Keratinocyte (primary cell): ENCODE measurements at regions not wholly inside any gene's neighbourhood (a gene's known extent, or its start where the extent isn't known, plus 50 kb on each side); places are given as distances from the start of the nearest gene placed in this dataset.

Experiments
- DNase-seq: peaks from one replicate; pipeline ENCODE4 v3.0.0-alpha.2; 2011; ENCODE audit warnings: low read depth, missing footprints, low spot score
- FAIRE-seq: peaks from 2 replicates; lab custom pipeline; 2011; peaks lifted over from hg19 to GRCh38; lab: Jason Lieb, UNC
- H2AFZ ChIP-seq: 2 replicates; pipeline ENCODE4 v1.6.0; 2012; ENCODE audit warnings: low read length, control low read depth, inconsistent platforms; ENCODE audit not compliant: control insufficient read depth
- H3K27ac ChIP-seq: 2 replicates; pipeline ENCODE4 v1.5.1; 2011; ENCODE audit warnings: low read length; ENCODE audit not compliant: control insufficient read depth, insufficient read depth
- H3K27me3 ChIP-seq: 3 replicates; pipeline ENCODE4 v1.6.0; 2011; ENCODE audit warnings: low read length; ENCODE audit not compliant: control insufficient read depth, insufficient read depth; ENCODE audit errors: extremely low read depth
- H3K36me3 ChIP-seq, 2 experiments: 2 replicates in 1 of 2; 3 replicates in 1 of 2; pipeline ENCODE4 v1.5.1; 2011; ENCODE audit warnings: low read length in 2 of 2, mild to moderate bottlenecking in 1 of 2; ENCODE audit not compliant: control insufficient read depth in 2 of 2, insufficient read depth in 2 of 2; ENCODE audit errors: extremely low read depth in 1 of 2
- H3K4me1 ChIP-seq: 3 replicates; pipeline ENCODE4 v1.5.1; 2011; ENCODE audit warnings: low read length; ENCODE audit not compliant: control insufficient read depth, insufficient read depth; ENCODE audit errors: extremely low read depth
- H3K4me2 ChIP-seq: 3 replicates; pipeline ENCODE4 v1.6.0; 2011; ENCODE audit warnings: low read depth, low read length; ENCODE audit not compliant: control insufficient read depth, insufficient read depth; ENCODE audit errors: extremely low read depth
- H3K4me3 ChIP-seq, 3 experiments: fragments of 200-600 bp in 1 of 3; sonication (generic) in 1 of 3; 2 replicates in 2 of 3; 3 replicates in 1 of 3; pipeline ENCODE4 v1.5.1; 2011 to 2016; ENCODE audit warnings: low read length in 3 of 3, mild to moderate bottlenecking in 3 of 3, control low read depth in 2 of 3, inconsistent platforms in 1 of 3, low read depth in 1 of 3, mixed read lengths in 1 of 3, mixed run types in 1 of 3, moderate library complexity in 1 of 3; ENCODE audit not compliant: control insufficient read depth in 2 of 3, insufficient read depth in 2 of 3; ENCODE audit errors: extremely low read depth in 1 of 3
- H3K79me2 ChIP-seq: 2 replicates; pipeline ENCODE4 v1.6.0; 2012; ENCODE audit warnings: low read length; ENCODE audit not compliant: control insufficient read depth, insufficient read depth
- H3K9ac ChIP-seq: 3 replicates; pipeline ENCODE4 v1.6.0; 2011; ENCODE audit warnings: low read length; ENCODE audit not compliant: control insufficient read depth, insufficient read depth; ENCODE audit errors: extremely low read depth
- H3K9me1 ChIP-seq: 3 replicates; pipeline ENCODE4 v1.6.0; 2011; ENCODE audit warnings: low read length; ENCODE audit not compliant: control insufficient read depth, insufficient read depth; ENCODE audit errors: extremely low read depth
- H3K9me3 ChIP-seq: 2 replicates; pipeline ENCODE4 v1.5.1; 2012; ENCODE audit warnings: low read depth, low read length; ENCODE audit not compliant: control insufficient read depth
- H4K20me1 ChIP-seq: 3 replicates; pipeline ENCODE4 v1.6.0; 2011; ENCODE audit warnings: low read length; ENCODE audit not compliant: control insufficient read depth, insufficient read depth; ENCODE audit errors: extremely low read depth
- CTCF ChIP-seq, 3 experiments: IDR thresholded peaks in 1 of 3; conservative IDR thresholded peaks in 1 of 3; optimal IDR thresholded peaks in 1 of 3; 2 replicates in 2 of 3; 3 replicates in 1 of 3; pipeline versions ENCODE3 to v1.5.1; 2011; ENCODE audit warnings: low read length in 3 of 3, mild to moderate bottlenecking in 3 of 3, moderate library complexity in 2 of 3, control low read depth in 1 of 3, inconsistent platforms in 1 of 3; ENCODE audit not compliant: insufficient read depth in 2 of 3; ENCODE audit errors: extremely low read depth in 1 of 3
- EZH2 ChIP-seq: IDR thresholded peaks from one replicate; pipeline ENCODE4 v1.6.1; 2012; ENCODE audit warnings: inconsistent platforms, mild to moderate bottlenecking, low read length, moderate library complexity
- dilution Hi-C: fragments of 300-500 bp; cut with MboI; formaldehyde crosslinking; loops from one replicate; pipeline ENCODE4 v1.7.0; 2020; ENCODE audit warnings: low sequenced_read_pairs; ENCODE audit not compliant: extremely low pct_ligation_motif_present

GRCh38 chr2:225996462-225996828, 596.9 kb downstream of the NYAP2 start:
- no peak overlapping the region for H3K9ac ChIP-seq
- no peaks in the 10 kb centered on the region for H3K27me3 ChIP-seq
- H3K4me1 ChIP-seq, result no peaks in the 10 kb centered on the region
- no peak for DNase-seq
- TF ChIP-seq CTCF (optimal IDR thresholded peaks at IDR 0.05 in 1 of 3, IDR thresholded peaks at IDR 0.05 in 1 of 3, conservative IDR thresholded peaks at IDR 0.05 in 1 of 3; ENCODE audit: extremely low read depth in 1 of 3, insufficient read depth in 2 of 3, low read length in 3 of 3) (no peak), EZH2 (no peak)
- H3K4me2 ChIP-seq, result no peak overlapping the region
- dilution Hi-C loops, result no loop called here
- no peak overlapping the region for H2AFZ ChIP-seq
- H3K9me1 ChIP-seq, result no peaks in the 10 kb centered on the region
- H3K4me3 ChIP-seq, result no peak overlapping the region
- no peaks in the 10 kb centered on the region for H3K9me3 ChIP-seq
- FAIRE-seq, result no peak
- H3K36me3 ChIP-seq, result no peaks in the 10 kb centered on the region
- H3K79me2 ChIP-seq, result no peaks in the 10 kb centered on the region
- H4K20me1 ChIP-seq, result no peaks in the 10 kb centered on the region
- H3K27ac ChIP-seq, result no peak overlapping the region

GRCh38 chr2:225995796-225996461, 596.4 kb downstream of the NYAP2 start:
- no peaks in the 10 kb centered on the region for H3K9me3 ChIP-seq
- no peak overlapping the region for H3K4me3 ChIP-seq
- no peak for TF ChIP-seq CTCF (optimal IDR thresholded peaks at IDR 0.05 in 1 of 3, IDR thresholded peaks at IDR 0.05 in 1 of 3, conservative IDR thresholded peaks at IDR 0.05 in 1 of 3; ENCODE audit: extremely low read depth in 1 of 3, insufficient read depth in 2 of 3, low read length in 3 of 3)
- TF ChIP-seq EZH2, result no peak
- H3K9ac ChIP-seq, result no peak overlapping the region
- no peaks in the 10 kb centered on the region for H3K9me1 ChIP-seq
- H3K4me1 ChIP-seq, result no peaks in the 10 kb centered on the region
- no peaks in the 10 kb centered on the region for H3K36me3 ChIP-seq
- H3K27ac ChIP-seq, result no peak overlapping the region
- no peaks in the 10 kb centered on the region for H3K27me3 ChIP-seq
- dilution Hi-C loops, result no loop called here
- no peak overlapping the region for H3K4me2 ChIP-seq
- no peaks in the 10 kb centered on the region for H4K20me1 ChIP-seq
- FAIRE-seq (peak; percentile 5), DNase-seq (no peak)
- H3K79me2 ChIP-seq, result no peaks in the 10 kb centered on the region
- H2AFZ ChIP-seq, result no peak overlapping the region
